Thyroid gland (tissue), 4 donors: ENCODE measurements at regions not wholly inside any gene's neighbourhood (a gene's known extent, or its start where the extent isn't known, plus 50 kb on each side); places are given as distances from the start of the nearest gene placed in this dataset.
"Not testable (repeated sequence)": the region's sequence is repeated elsewhere in the genome, so short reads cannot be mapped to it uniquely, and the experiment has no call there.

Experiments used
- DNase-seq, 2 donors: peaks; one replicate each; pipeline ENCODE4 v3.0.0-alpha.2; 2019
- H3K27ac ChIP-seq, 3 donors: fragments of 200-600 bp; sonication (generic); 1 replicate in 2 of 3; 2 replicates in 1 of 3; pipeline ENCODE4 v1.5.1; 2016 to 2019; ENCODE audit warnings: mild to moderate bottlenecking in 1 of 3, moderate library complexity in 1 of 3
- H3K27me3 ChIP-seq: fragments of 200-600 bp; sonication (generic); one replicate; pipeline ENCODE4 v1.5.1; 2019
- H3K36me3 ChIP-seq, 2 donors: fragments of 200-600 bp; sonication (generic); one replicate each; pipeline ENCODE4 v1.5.1; 2016 to 2019
- H3K4me1 ChIP-seq, 2 donors: fragments of 200-600 bp; sonication (generic); one replicate each; pipeline ENCODE4 v1.5.1; 2017 to 2019
- H3K4me3 ChIP-seq, 3 donors: fragments of 200-600 bp; sonication (generic); replicated peaks in 1 of 3; 1 replicate in 2 of 3; 2 replicates in 1 of 3; pipeline ENCODE4 v1.5.1; 2016; ENCODE audit warnings: mild to moderate bottlenecking in 1 of 3
- H3K9me3 ChIP-seq: fragments of 200-600 bp; sonication (generic); one replicate; pipeline ENCODE4 v1.5.1; 2017
- CTCF ChIP-seq, 6 experiments: fragments of 200-600 bp in 3 of 6; fragments of 450-650 bp in 3 of 6; sonication (generic) in 3 of 6; IDR thresholded peaks; one replicate each; pipeline ENCODE4 v1.5.1; 2016 to 2019; ENCODE audit warnings: antibody characterized with exemption in 6 of 6, mild to moderate bottlenecking in 2 of 6, inconsistent platforms in 1 of 6, moderate library complexity in 1 of 6
- POLR2A ChIP-seq, 2 donors: fragments of 450-650 bp; IDR thresholded peaks; one replicate each; pipeline ENCODE4 v1.6.1; 2017; ENCODE audit warnings: antibody characterized with exemption in 2 of 2, mild to moderate bottlenecking in 2 of 2, moderate library complexity in 1 of 2
- WGBS, 2 donors: methylation state at CpG; one replicate each; pipeline ENCODE4 v1.1.5; 2017; 5-methylcytosine and 5-hydroxymethylcytosine counted together
- intact Hi-C: fragments of 100-400 bp; cut with DNase I; formaldehyde crosslinking; loops from one replicate; pipeline ENCODE4 v1.15.1; 2023

DNA sequence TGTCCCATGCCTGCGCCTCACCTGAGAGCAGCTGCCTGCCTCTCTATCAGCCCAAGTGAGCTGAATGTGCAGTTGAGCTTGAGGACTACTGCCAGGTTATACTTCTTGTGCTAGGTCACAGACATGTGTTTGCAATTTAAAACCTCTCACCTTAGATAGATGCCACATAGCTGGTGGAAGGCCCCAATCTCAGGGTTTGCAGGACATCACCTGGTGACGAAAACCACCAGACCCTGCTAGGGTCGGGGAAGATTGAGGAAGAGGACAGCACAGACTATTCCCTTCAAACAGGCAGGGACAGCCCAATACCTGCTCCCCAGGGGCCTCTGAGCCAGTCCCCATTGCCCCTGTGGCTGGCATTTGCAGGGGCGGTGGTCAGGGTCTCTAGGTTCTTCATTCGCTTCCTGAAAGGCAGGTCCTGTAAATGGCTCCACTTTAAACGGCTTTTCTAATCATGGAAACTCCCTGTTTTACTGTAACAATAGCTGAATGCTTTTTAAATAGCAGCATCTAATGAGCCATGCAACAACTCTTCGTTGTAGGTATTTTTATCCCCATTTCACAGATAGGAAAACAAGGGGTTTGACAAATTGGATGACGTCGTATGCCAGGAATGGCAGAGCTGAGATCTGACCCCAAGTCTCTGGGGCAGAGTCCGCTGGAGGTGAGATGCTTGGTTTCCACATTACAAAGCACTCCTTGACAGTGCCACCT, 80.1 kb downstream of the EMX2 start:
- H3K4me3 ChIP-seq: no peak overlapping the region
- H3K27ac ChIP-seq: no peak overlapping the region
- intact Hi-C loops: no loop called here
- no peaks in the 10 kb centered on the region for H3K27me3 ChIP-seq
- 87 to 88% methylated on average over 10 of the region's 10 CpGs for WGBS, 2 donors
- DNase-seq: no peak
- H3K36me3 ChIP-seq: no peaks in the 10 kb centered on the region
- H3K9me3 ChIP-seq: no peaks in the 10 kb centered on the region
- TF ChIP-seq POLR2A (IDR thresholded peaks at IDR 0.05): no peak
- no peak for TF ChIP-seq CTCF (IDR thresholded peaks at IDR 0.05)
- H3K4me1 ChIP-seq: no peaks in the 10 kb centered on the region

- H3K4me1 ChIP-seq: no peaks in the 10 kb centered on the region
- no peak for DNase-seq
- no peaks in the 10 kb centered on the region for H3K36me3 ChIP-seq
- no peak overlapping the region for H3K27ac ChIP-seq
- no peak for TF ChIP-seq CTCF (IDR thresholded peaks at IDR 0.05)
- intact Hi-C loops: no loop called here
- 86 to 89% methylated on average over 8 of the region's 8 CpGs for WGBS, 2 donors
- no peaks in the 10 kb centered on the region for H3K27me3 ChIP-seq
- H3K4me3 ChIP-seq: no peak overlapping the region
- no peaks in the 10 kb centered on the region for H3K9me3 ChIP-seq
These were observed 83.7 kb downstream of the EMX2 start for GRCh38 chr10:117626228-117626627.

DNA sequence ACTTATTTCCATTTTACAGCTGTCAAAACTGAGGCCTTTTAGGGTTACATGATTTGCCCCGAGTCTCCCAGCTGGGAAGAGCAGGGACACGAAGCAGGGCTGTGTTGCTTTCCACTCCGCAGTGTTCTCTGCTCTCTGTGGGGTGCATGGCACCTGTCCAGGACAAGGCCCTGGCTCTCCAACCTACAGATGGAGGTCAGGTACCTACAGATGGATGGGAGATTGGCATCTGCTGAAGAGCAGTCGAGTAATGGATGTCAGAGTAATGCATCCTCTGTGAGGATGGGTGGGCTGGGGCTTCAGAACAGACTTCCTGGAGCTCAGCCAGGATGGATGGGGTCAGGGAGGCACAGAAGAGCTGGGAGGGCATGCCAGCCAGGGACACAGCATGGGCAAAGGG, 85.0 kb downstream of the EMX2 start:
- no peak overlapping the region for H3K4me3 ChIP-seq
- H3K36me3 ChIP-seq: no peaks in the 10 kb centered on the region
- no peaks in the 10 kb centered on the region for H3K9me3 ChIP-seq
- intact Hi-C loops: no loop called here
- no peak for DNase-seq
- H3K4me1 ChIP-seq: no peaks in the 10 kb centered on the region
- TF ChIP-seq CTCF (IDR thresholded peaks at IDR 0.05): no peak
- no peak for TF ChIP-seq POLR2A (IDR thresholded peaks at IDR 0.05)
- 84 to 85% methylated on average over 4 of the region's 4 CpGs for WGBS, 2 donors
- no peak overlapping the region for H3K27ac ChIP-seq
- H3K27me3 ChIP-seq: no peaks in the 10 kb centered on the region

DNA sequence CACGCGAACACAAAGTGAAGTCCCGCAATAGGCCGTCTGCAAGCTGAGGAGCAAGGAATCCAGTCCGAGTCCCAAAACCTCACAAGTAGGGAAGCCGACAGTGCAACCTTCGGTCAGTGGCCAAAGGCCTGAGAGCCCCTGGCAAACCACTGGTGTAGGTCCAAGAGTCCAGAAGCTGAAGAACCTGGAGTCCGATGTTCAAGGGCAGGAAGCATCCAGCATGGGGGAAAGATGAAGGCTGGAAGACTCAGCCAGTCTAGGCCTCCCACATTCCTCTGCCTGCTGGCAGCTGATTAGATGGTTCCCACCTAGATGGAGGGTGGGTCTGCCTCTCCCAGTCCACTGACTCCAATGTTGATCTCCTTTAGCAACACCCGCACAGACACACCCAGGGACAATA, 87.2 kb downstream of the EMX2 start:
- H3K27ac ChIP-seq, H3K27me3 ChIP-seq, H3K36me3 ChIP-seq, H3K9me3 ChIP-seq, DNase-seq, H3K4me1 ChIP-seq, H3K4me3 ChIP-seq, intact Hi-C loops: not testable (repeated sequence)
- WGBS, 2 donors: 90 to 93% methylated on average over 9 of the region's 9 CpGs

- 80 to 83% methylated on average over 9 to 11 of the region's 11 CpGs for WGBS, 2 donors
- Histone ChIP-seq H3K9me3 (no peaks in the 10 kb centered on the region), H3K4me3 (no peak overlapping the region), H3K27ac (no peak overlapping the region), H3K4me1 (no peaks in the 10 kb centered on the region), H3K27me3 (no peaks in the 10 kb centered on the region), H3K36me3 (no peaks in the 10 kb centered on the region)
- no peak for DNase-seq
- TF ChIP-seq CTCF (IDR thresholded peaks at IDR 0.05) (no peak), POLR2A (IDR thresholded peaks at IDR 0.05) (no peak)
- intact Hi-C loops: no loop called here
These were observed 89.0 kb downstream of the EMX2 start for GRCh38 chr10:117631276-117632145.
